GM10248 (cell line): ENCODE measurements at regions not wholly inside any gene's neighbourhood (a gene's known extent, or its start where the extent isn't known, plus 50 kb on each side); places are given as distances from the start of the nearest gene placed in this dataset.

Experiments
- CTCF ChIA-PET: fragments of 300-600 bp; sonication (Branson Sonifier 250); formaldehyde crosslinking; extraction: SDS; loops from one replicate; lab custom pipeline; 2021; ENCODE audit warnings: antibody characterized with exemption; lab: Yijun Ruan, JAX
- POLR2A ChIA-PET: fragments of 350-650 bp; sonication (Branson Sonifier 250); formaldehyde crosslinking; extraction: SDS; loops from one replicate; lab custom pipeline; 2020; ENCODE audit warnings: antibody characterized with exemption; lab: Yijun Ruan, JAX
- DNase-seq: peaks from one replicate; pipeline ENCODE4 v3.0.0; 2012; ENCODE audit errors: extremely low spot score
- CTCF ChIP-seq: IDR thresholded peaks from 2 replicates; pipeline ENCODE4 v1.5.1; 2012; ENCODE audit warnings: mild to moderate bottlenecking, low read depth; ENCODE audit errors: extremely low read depth, missing control alignments, control extremely low read depth

GRCh38 chr10:30190577-30191552, 131.5 kb upstream of the JCAD start:
- ChIA-PET POLR2A (no interaction called here), CTCF (no interaction called here)
- DNase-seq, result no peak
- TF ChIP-seq CTCF, result no peak

GRCh38 chr10:30189238-30189580, 129.8 kb upstream of the JCAD start:
- POLR2A ChIA-PET, result no interaction called here
- TF ChIP-seq CTCF, result no peak

GRCh38 chr10:30188556-30189237, 129.3 kb upstream of the JCAD start:
- no peak for DNase-seq
- TF ChIP-seq CTCF, result no peak
- ChIA-PET CTCF (interaction anchor here (1.0 to 3.5 kb wide), 2 partner anchors 11 to 25 kb away, joined by 3 to 14 read pairs; no protein-coding TSS in a partner anchor), POLR2A (no interaction called here)

More at GRCh38 chr10:30189238-30189580, 129.8 kb upstream of the JCAD start:
- CTCF ChIA-PET, result interaction anchor here (1.0 to 3.5 kb wide), 2 partner anchors 11 to 25 kb away, joined by 3 to 14 read pairs; no protein-coding TSS in a partner anchor
- DNase-seq, result no peak

- ChIA-PET CTCF (interaction anchor here (1.0 to 3.5 kb wide), 3 partner anchors 10 to 21 kb away, joined by 3 to 14 read pairs (median 5); no protein-coding TSS in a partner anchor), POLR2A (no interaction called here)
- DNase-seq, result no peak
- no peak for TF ChIP-seq CTCF
These were observed 128.7 kb upstream of the JCAD start for GRCh38 chr10:30188101-30188500.

GRCh38 chr10:30187010-30187409, 127.6 kb upstream of the JCAD start:
- no peak for TF ChIP-seq CTCF
- no peak for DNase-seq
- CTCF ChIA-PET, result interaction anchor here (1.0 to 3.5 kb wide), 3 partner anchors 9 to 20 kb away, joined by 3 to 14 read pairs (median 5); no protein-coding TSS in a partner anchor
- POLR2A ChIA-PET, result no interaction called here

- POLR2A ChIA-PET, result no interaction called here
- CTCF ChIA-PET, result interaction anchor here (1.6 to 3.5 kb wide), 2 partner anchors 8 to 17 kb away, joined by 5 to 14 read pairs; no protein-coding TSS in a partner anchor
- no peak for TF ChIP-seq CTCF
- no peak for DNase-seq
These were observed 127.0 kb upstream of the JCAD start for GRCh38 chr10:30186371-30186875.
